Lung (tissue), 11 donors: ENCODE measurements at regions not wholly inside any gene's neighbourhood (a gene's known extent, or its start where the extent isn't known, plus 50 kb on each side); places are given as distances from the start of the nearest gene placed in this dataset.

Source experiments
- ATAC-seq: fragments of 200-7000 bp; cut with Tn5 transposase; one replicate; pipeline ENCODE4 v1.9.1; 2020; ENCODE audit warnings: moderate number of reproducible peaks; ENCODE audit not compliant: insufficient read depth, low FRiP score
- DNase-seq, 3 donors: peaks; one replicate each; pipeline ENCODE4 v3.0.0-alpha.2; 2013 to 2017
- H3K27ac ChIP-seq, 2 donors: one replicate each; pipeline ENCODE4 v1.5.1; 2013; ENCODE audit warnings: mild to moderate bottlenecking in 2 of 2, moderate library complexity in 2 of 2, control low read depth in 1 of 2, inconsistent platforms in 1 of 2, low read depth in 1 of 2, low read length in 1 of 2
- H3K27me3 ChIP-seq, 3 donors: one replicate each; pipeline ENCODE4 v1.5.1; 2013; ENCODE audit warnings: low read length in 2 of 3; ENCODE audit not compliant: control insufficient read depth in 3 of 3, insufficient read depth in 3 of 3
- H3K36me3 ChIP-seq, 4 donors: one replicate each; pipeline ENCODE4 v1.5.1; 2013; ENCODE audit warnings: low read length in 4 of 4, mild to moderate bottlenecking in 1 of 4, moderate library complexity in 1 of 4; ENCODE audit not compliant: control insufficient read depth in 4 of 4, insufficient read depth in 4 of 4
- H3K4me1 ChIP-seq, 5 donors: one replicate each; pipeline ENCODE4 v1.5.1; 2013; ENCODE audit warnings: low read length in 5 of 5, mild to moderate bottlenecking in 2 of 5, moderate library complexity in 1 of 5; ENCODE audit not compliant: control insufficient read depth in 5 of 5, insufficient read depth in 5 of 5
- H3K4me3 ChIP-seq: one replicate; pipeline ENCODE4 v1.5.1; 2013; ENCODE audit warnings: mild to moderate bottlenecking, control low read depth, moderate library complexity
- H3K9ac ChIP-seq, 2 donors: one replicate each; pipeline ENCODE4 v1.5.1; 2013; ENCODE audit warnings: low read length in 2 of 2, control low read depth in 1 of 2; ENCODE audit not compliant: insufficient read depth in 1 of 2
- H3K9me3 ChIP-seq, 4 donors: one replicate each; pipeline ENCODE4 v1.5.1; 2013; ENCODE audit warnings: low read length in 3 of 4, mild to moderate bottlenecking in 1 of 4, moderate library complexity in 1 of 4; ENCODE audit not compliant: control insufficient read depth in 4 of 4, insufficient read depth in 3 of 4
- CTCF ChIP-seq: IDR thresholded peaks from 2 replicates; pipeline ENCODE4 v1.5.1; 2012; ENCODE audit warnings: mild to moderate bottlenecking; ENCODE audit errors: control extremely low read depth, extremely low read depth
- WGBS, 2 donors: extraction: QIAGEN DNeasy Blood & Tissue Kit; methylation state at CpG; one replicate each; pipeline ENCODE4 v1.1.7; 2013; 5-methylcytosine and 5-hydroxymethylcytosine counted together
- donor health status: control.
- donor health status: control.
- donor health status: Bipolar disorder and iron deficiency.
- donor health status: healthy.
- donor health status: DM: yes; HTN: yes; CAD: no.

GRCh38 chr19:56917529-56917928 lies 77.0 kb upstream of the PEG3 start:
- TF ChIP-seq CTCF, result no peak
- ATAC-seq (no peak), DNase-seq (peak in 2 of 3 donors; percentile 17 to 22)
- H3K27me3 ChIP-seq, result peaks cover 0 to 9% (median 2%) of the 10 kb centered on the region in 3 donors
- H3K27ac ChIP-seq, result no peak overlapping the region
- H3K36me3 ChIP-seq, result no peaks in the 10 kb centered on the region
- peaks cover 0 to 10% (median 0%) of the 10 kb centered on the region in 5 donors for H3K4me1 ChIP-seq
- H3K9ac ChIP-seq, result no peak overlapping the region
- H3K4me3 ChIP-seq, result no peak overlapping the region
- H3K9me3 ChIP-seq, result peaks cover 0 to 14% (median under 1%) of the 10 kb centered on the region in 4 donors
- WGBS, 2 donors, result 58 to 67% methylated on average over 6 of the region's 6 CpGs

- H3K27ac ChIP-seq, result no peak overlapping the region
- no peak for ATAC-seq
- peak in 2 of 3 donors; percentile 27 to 28 for DNase-seq
- WGBS, 2 donors, result 47 to 61% methylated on average over 6 of the region's 6 CpGs
- TF ChIP-seq CTCF, result no peak
- peaks cover 0 to 5% (median 0%) of the 10 kb centered on the region in 5 donors for H3K4me1 ChIP-seq
- peaks cover 0 to 18% (median under 1%) of the 10 kb centered on the region in 4 donors for H3K9me3 ChIP-seq
- H3K4me3 ChIP-seq, result no peak overlapping the region
- peaks cover 0 to 9% (median 2%) of the 10 kb centered on the region in 3 donors for H3K27me3 ChIP-seq
- H3K36me3 ChIP-seq, result no peaks in the 10 kb centered on the region
- H3K9ac ChIP-seq, result no peak overlapping the region
Observed at GRCh38 chr19:56917998-56918397, 77.5 kb upstream of the PEG3 start.

GRCh38 chr19:56918682-56919307 lies 78.3 kb upstream of the PEG3 start:
- 52 to 61% methylated on average over 7 of the region's 7 CpGs for WGBS, 2 donors
- H3K4me3 ChIP-seq, result no peak overlapping the region
- H3K36me3 ChIP-seq, result no peaks in the 10 kb centered on the region
- peaks cover 0 to 18% (median 2%) of the 10 kb centered on the region in 4 donors for H3K9me3 ChIP-seq
- H3K4me1 ChIP-seq, result peaks cover 0 to 5% (median 0%) of the 10 kb centered on the region in 5 donors
- no peak for DNase-seq
- no peak overlapping the region for H3K27ac ChIP-seq
- peaks cover 0 to 9% (median 2%) of the 10 kb centered on the region in 3 donors for H3K27me3 ChIP-seq
- no peak for TF ChIP-seq CTCF
- no peak for ATAC-seq
- no peak overlapping the region for H3K9ac ChIP-seq
